Activated naive CD8-positive, alpha-beta T cell treated with anti-CD3 and anti-CD28 coated beads for 36 hours (primary cell): ENCODE measurements at regions not wholly inside any gene's neighbourhood (a gene's known extent, or its start where the extent isn't known, plus 50 kb on each side); places are given as distances from the start of the nearest gene placed in this dataset.
"Not testable (repeated sequence)": the region's sequence is repeated elsewhere in the genome, so short reads cannot be mapped to it uniquely, and the experiment has no call there.

Source experiments
- DNase-seq: peaks from one replicate; pipeline ENCODE4 v3.0.0; 2021
- H3K27ac Mint-ChIP-seq: one replicate; pipeline ENCODE4 v1.8.0; 2022; ENCODE audit warnings: mild to moderate bottlenecking, moderate library complexity, mixed read lengths
- H3K27me3 Mint-ChIP-seq: one replicate; pipeline ENCODE4 v1.8.0; 2022; ENCODE audit warnings: mild to moderate bottlenecking, mixed read lengths
- H3K36me3 Mint-ChIP-seq: one replicate; pipeline ENCODE4 v1.8.0; 2021; ENCODE audit warnings: mild to moderate bottlenecking, mixed read lengths
- H3K4me1 Mint-ChIP-seq: one replicate; pipeline ENCODE4 v1.8.0; 2021; ENCODE audit warnings: mixed read lengths
- H3K4me3 Mint-ChIP-seq: one replicate; pipeline ENCODE4 v1.8.0; 2022; ENCODE audit warnings: mild to moderate bottlenecking, moderate library complexity, mixed read lengths
- H3K9me3 Mint-ChIP-seq: one replicate; pipeline ENCODE4 v1.8.0; 2022; ENCODE audit warnings: mixed read lengths

- Mint-ChIP-seq H3K9me3 (no peaks in the 10 kb centered on the region), H3K4me3 (no peak overlapping the region), H3K27ac (no peak overlapping the region), H3K4me1 (no peaks in the 10 kb centered on the region), H3K27me3 (peaks cover 16% of the 10 kb centered on the region), H3K36me3 (no peaks in the 10 kb centered on the region)
- DNase-seq: no peak
These were observed 141.3 kb downstream of the TSEN15 start for GRCh38 chr1:184192796-184193195.

GRCh38 chr1:184193451-184193850, 141.9 kb downstream of the TSEN15 start:
- H3K4me1 Mint-ChIP-seq: no peaks in the 10 kb centered on the region
- H3K4me3 Mint-ChIP-seq: no peak overlapping the region

GRCh38 chr1:184194236-184194635, 142.7 kb downstream of the TSEN15 start:
- Mint-ChIP-seq H3K4me3 (no peak overlapping the region), H3K27ac (no peak overlapping the region), H3K36me3 (no peaks in the 10 kb centered on the region), H3K9me3 (no peaks in the 10 kb centered on the region), H3K4me1 (no peaks in the 10 kb centered on the region), H3K27me3 (peaks cover 13% of the 10 kb centered on the region)
- DNase-seq: no peak

More at GRCh38 chr1:184193451-184193850, 141.9 kb downstream of the TSEN15 start:
- Mint-ChIP-seq H3K27me3 (peaks cover 16% of the 10 kb centered on the region), H3K9me3 (no peaks in the 10 kb centered on the region), H3K36me3 (no peaks in the 10 kb centered on the region), H3K27ac (no peak overlapping the region)
- DNase-seq: no peak

- H3K9me3 Mint-ChIP-seq, H3K27ac Mint-ChIP-seq, H3K4me3 Mint-ChIP-seq, H3K27me3 Mint-ChIP-seq, DNase-seq, H3K4me1 Mint-ChIP-seq, H3K36me3 Mint-ChIP-seq: not testable (repeated sequence)
These were observed 144.2 kb downstream of the TSEN15 start for GRCh38 chr1:184195722-184196121.

GRCh38 chr1:184197831-184198230, 146.3 kb downstream of the TSEN15 start:
- Mint-ChIP-seq H3K27me3 (no peaks in the 10 kb centered on the region), H3K27ac (no peak overlapping the region), H3K36me3 (no peaks in the 10 kb centered on the region), H3K9me3 (no peaks in the 10 kb centered on the region), H3K4me1 (no peaks in the 10 kb centered on the region), H3K4me3 (no peak overlapping the region)
- no peak for DNase-seq

- no peaks in the 10 kb centered on the region for H3K9me3 Mint-ChIP-seq
- no peaks in the 10 kb centered on the region for H3K27me3 Mint-ChIP-seq
- H3K36me3 Mint-ChIP-seq: no peaks in the 10 kb centered on the region
- DNase-seq: no peak
- H3K27ac Mint-ChIP-seq: no peak overlapping the region
- H3K4me3 Mint-ChIP-seq: no peak overlapping the region
- H3K4me1 Mint-ChIP-seq: no peaks in the 10 kb centered on the region
These were observed 147.5 kb downstream of the TSEN15 start for GRCh38 chr1:184199036-184199435.

GRCh38 chr1:184199438-184200085, 148.0 kb downstream of the TSEN15 start:
- H3K9me3 Mint-ChIP-seq: no peaks in the 10 kb centered on the region
- H3K27me3 Mint-ChIP-seq: no peaks in the 10 kb centered on the region
- H3K36me3 Mint-ChIP-seq: no peaks in the 10 kb centered on the region
- H3K4me1 Mint-ChIP-seq: no peaks in the 10 kb centered on the region
- no peak for DNase-seq
- no peak overlapping the region for H3K4me3 Mint-ChIP-seq
- no peak overlapping the region for H3K27ac Mint-ChIP-seq

GRCh38 chr1:184208622-184209021, 157.1 kb downstream of the TSEN15 start:
- no peak for DNase-seq
- Mint-ChIP-seq H3K4me1 (no peaks in the 10 kb centered on the region), H3K27me3 (no peaks in the 10 kb centered on the region), H3K27ac (no peak overlapping the region), H3K4me3 (no peak overlapping the region), H3K36me3 (no peaks in the 10 kb centered on the region), H3K9me3 (no peaks in the 10 kb centered on the region)

- no peak for DNase-seq
- no peaks in the 10 kb centered on the region for H3K9me3 Mint-ChIP-seq
- H3K27ac Mint-ChIP-seq: no peak overlapping the region
- no peaks in the 10 kb centered on the region for H3K27me3 Mint-ChIP-seq
- H3K4me1 Mint-ChIP-seq: no peaks in the 10 kb centered on the region
- no peaks in the 10 kb centered on the region for H3K36me3 Mint-ChIP-seq
- H3K4me3 Mint-ChIP-seq: no peak overlapping the region
These were observed 158.5 kb downstream of the TSEN15 start for GRCh38 chr1:184210031-184210430.

GRCh38 chr1:184210862-184211261, 159.3 kb downstream of the TSEN15 start:
- H3K36me3 Mint-ChIP-seq: no peaks in the 10 kb centered on the region
- no peak overlapping the region for H3K27ac Mint-ChIP-seq
- no peaks in the 10 kb centered on the region for H3K9me3 Mint-ChIP-seq
- H3K4me1 Mint-ChIP-seq: no peaks in the 10 kb centered on the region
- no peak for DNase-seq
- no peak overlapping the region for H3K4me3 Mint-ChIP-seq
- no peaks in the 10 kb centered on the region for H3K27me3 Mint-ChIP-seq

- H3K9me3 Mint-ChIP-seq: no peaks in the 10 kb centered on the region
- no peak overlapping the region for H3K4me3 Mint-ChIP-seq
- H3K36me3 Mint-ChIP-seq: no peaks in the 10 kb centered on the region
- peak overlapping the region; percentile 58 for H3K27ac Mint-ChIP-seq
- H3K27me3 Mint-ChIP-seq: peaks cover 8% of the 10 kb centered on the region
- no peak for DNase-seq
- no peaks in the 10 kb centered on the region for H3K4me1 Mint-ChIP-seq
These were observed 161.3 kb downstream of the TSEN15 start for GRCh38 chr1:184212649-184213314.

- H3K36me3 Mint-ChIP-seq: no peaks in the 10 kb centered on the region
- no peak overlapping the region for H3K27ac Mint-ChIP-seq
- H3K9me3 Mint-ChIP-seq: no peaks in the 10 kb centered on the region
- no peak overlapping the region for H3K4me3 Mint-ChIP-seq
- no peak for DNase-seq
- H3K27me3 Mint-ChIP-seq: peaks cover 8% of the 10 kb centered on the region
- no peaks in the 10 kb centered on the region for H3K4me1 Mint-ChIP-seq
These were observed 162.6 kb downstream of the TSEN15 start for GRCh38 chr1:184214128-184214527.

GRCh38 chr1:184215274-184215925, 163.9 kb downstream of the TSEN15 start:
- no peak overlapping the region for H3K27ac Mint-ChIP-seq
- no peaks in the 10 kb centered on the region for H3K4me1 Mint-ChIP-seq
- peaks cover 8% of the 10 kb centered on the region for H3K27me3 Mint-ChIP-seq
- H3K4me3 Mint-ChIP-seq: no peak overlapping the region
- DNase-seq: no peak
- H3K9me3 Mint-ChIP-seq: no peaks in the 10 kb centered on the region
- H3K36me3 Mint-ChIP-seq: no peaks in the 10 kb centered on the region

- Mint-ChIP-seq H3K27me3 (peaks cover 8% of the 10 kb centered on the region), H3K4me3 (no peak overlapping the region), H3K27ac (no peak overlapping the region), H3K9me3 (no peaks in the 10 kb centered on the region), H3K36me3 (no peaks in the 10 kb centered on the region), H3K4me1 (no peaks in the 10 kb centered on the region)
- no peak for DNase-seq
These were observed 167.0 kb downstream of the TSEN15 start for GRCh38 chr1:184218458-184219075.

GRCh38 chr1:184219414-184219813, 167.4 kb upstream of the C1orf21 start:
- H3K36me3 Mint-ChIP-seq: no peaks in the 10 kb centered on the region

More at GRCh38 chr1:184219414-184219813, 167.4 kb upstream of the C1orf21 start:
- no peak overlapping the region for H3K27ac Mint-ChIP-seq
- no peaks in the 10 kb centered on the region for H3K4me1 Mint-ChIP-seq
- DNase-seq: no peak
- H3K27me3 Mint-ChIP-seq: peaks cover 16% of the 10 kb centered on the region
- no peaks in the 10 kb centered on the region for H3K9me3 Mint-ChIP-seq
- no peak overlapping the region for H3K4me3 Mint-ChIP-seq
